ENCODE measurements at regions not wholly inside any gene's neighbourhood (a gene's known extent, or its start where the extent isn't known, plus 50 kb on each side); places are given as distances from the start of the nearest gene placed in this dataset.

GRCh38 chr6:20028562-20028961 lies 183.7 kb downstream of the MBOAT1 start:
- H3K4me1 Mint-ChIP-seq, result peaks cover 6% of the 10 kb centered on the region
- Histone ChIP-seq H3K79me2 (ENCODE audit: low read depth) (no peaks in the 10 kb centered on the region), H3F3A (ENCODE audit: low read depth) (no peaks in the 10 kb centered on the region), H3K36me3 (no peaks in the 10 kb centered on the region), H2AFZ (replicated peaks) (no peak overlapping the region), H3K9me3 (ENCODE audit: low read depth) (no peaks in the 10 kb centered on the region), H3K27me3 (no peaks in the 10 kb centered on the region), H3K4me1 (peaks cover under 1% of the 10 kb centered on the region), H3K4me2 (no peak overlapping the region), H3K9ac (no peak overlapping the region), H3K27ac (no peak overlapping the region), H4K20me1 (ENCODE audit: low read depth) (no peaks in the 10 kb centered on the region), H3K4me3 (no peak overlapping the region)
- H3K36me3 Mint-ChIP-seq, result no peaks in the 10 kb centered on the region
- peaks cover 3% of the 10 kb centered on the region for H3K27me3 Mint-ChIP-seq (ENCODE audit: insufficient read depth, low read depth)
- no peak overlapping the region for H3K27ac Mint-ChIP-seq
- no peak for DNase-seq (ENCODE audit: low spot score)
- no peak for TF ChIP-seq CTCF (IDR thresholded peaks at IDR 0.05)
- no peak for TF ChIP-seq EZH2 (IDR thresholded peaks at IDR 0.05)
- TF ChIP-seq EZH2phosphoT487 (IDR thresholded peaks at IDR 0.05), result no peak
- peaks cover 3% of the 10 kb centered on the region for H3K9me3 Mint-ChIP-seq
- no peak overlapping the region for H3K4me3 Mint-ChIP-seq

GRCh38 chr6:20029979-20030378 lies 182.3 kb downstream of the MBOAT1 start:
- TF ChIP-seq CTCF (IDR thresholded peaks at IDR 0.05) (no peak), EZH2phosphoT487 (IDR thresholded peaks at IDR 0.05) (no peak), EZH2 (IDR thresholded peaks at IDR 0.05) (no peak)
- H3K79me2 ChIP-seq (ENCODE audit: low read depth), result no peaks in the 10 kb centered on the region
- no peaks in the 10 kb centered on the region for H3K36me3 ChIP-seq
- H3K27ac Mint-ChIP-seq, result no peak overlapping the region
- H3K27ac ChIP-seq, result no peak overlapping the region
- H3K27me3 ChIP-seq, result no peaks in the 10 kb centered on the region
- H3K9me3 ChIP-seq (ENCODE audit: low read depth), result no peaks in the 10 kb centered on the region
- no peak overlapping the region for H2AFZ ChIP-seq (replicated peaks)
- peaks cover 16% of the 10 kb centered on the region for H3K4me1 Mint-ChIP-seq
- no peak for DNase-seq (ENCODE audit: low spot score)
- no peaks in the 10 kb centered on the region for H3K36me3 Mint-ChIP-seq
- no peak overlapping the region for H3K4me3 Mint-ChIP-seq
- H3K4me3 ChIP-seq, result no peak overlapping the region
- H3K4me1 ChIP-seq, result peaks cover 14% of the 10 kb centered on the region
- H3K9ac ChIP-seq, result no peak overlapping the region
- H4K20me1 ChIP-seq (ENCODE audit: low read depth), result no peaks in the 10 kb centered on the region
- peaks cover 3% of the 10 kb centered on the region for H3K9me3 Mint-ChIP-seq
- H3K4me2 ChIP-seq, result no peak overlapping the region
- peaks cover 3% of the 10 kb centered on the region for H3K27me3 Mint-ChIP-seq (ENCODE audit: insufficient read depth, low read depth)
- H3F3A ChIP-seq (ENCODE audit: low read depth), result no peaks in the 10 kb centered on the region

- H3K4me3 Mint-ChIP-seq, result no peak overlapping the region
- no peak overlapping the region for H3K27ac Mint-ChIP-seq
- H3K27me3 Mint-ChIP-seq (ENCODE audit: insufficient read depth, low read depth), result peaks cover 3% of the 10 kb centered on the region
Measured at GRCh38 chr6:20031342-20031741, 180.9 kb downstream of the MBOAT1 start.

More at GRCh38 chr6:20031342-20031741, 180.9 kb downstream of the MBOAT1 start:
- DNase-seq (ENCODE audit: low spot score), result no peak
- Histone ChIP-seq H3K36me3 (no peaks in the 10 kb centered on the region), H3K79me2 (ENCODE audit: low read depth) (no peaks in the 10 kb centered on the region), H3K4me3 (no peak overlapping the region), H4K20me1 (ENCODE audit: low read depth) (no peaks in the 10 kb centered on the region), H3K4me1 (peaks cover 15% of the 10 kb centered on the region), H3F3A (ENCODE audit: low read depth) (no peaks in the 10 kb centered on the region), H3K4me2 (no peak overlapping the region), H3K27me3 (no peaks in the 10 kb centered on the region), H3K9me3 (ENCODE audit: low read depth) (no peaks in the 10 kb centered on the region), H2AFZ (replicated peaks) (no peak overlapping the region), H3K27ac (no peak overlapping the region), H3K9ac (no peak overlapping the region)
- H3K4me1 Mint-ChIP-seq, result peaks cover 15% of the 10 kb centered on the region
- H3K36me3 Mint-ChIP-seq, result no peaks in the 10 kb centered on the region
- peaks cover 3% of the 10 kb centered on the region for H3K9me3 Mint-ChIP-seq
- TF ChIP-seq EZH2 (IDR thresholded peaks at IDR 0.05) (no peak), EZH2phosphoT487 (IDR thresholded peaks at IDR 0.05) (no peak), CTCF (IDR thresholded peaks at IDR 0.05) (no peak)
